Heart right ventricle (tissue), 16 donors: ENCODE measurements at regions not wholly inside any gene's neighbourhood (a gene's known extent, or its start where the extent isn't known, plus 50 kb on each side); places are given as distances from the start of the nearest gene placed in this dataset.

Source experiments
- ATAC-seq, 8 donors: fragments of 200-7000 bp; cut with Tn5 transposase; one replicate each; pipeline ENCODE4 v1.9.1; 2020; ENCODE audit warnings: mild to moderate bottlenecking in 8 of 8, moderate library complexity in 8 of 8, moderate number of reproducible peaks in 1 of 8
- DNase-seq, 2 donors: peaks; one replicate each; pipeline ENCODE4 v3.0.0-alpha.2; 2020
- H3K27ac ChIP-seq, 10 donors: fragments of 200-600 bp; sonication (generic) in 2 of 10; one replicate each; pipeline versions ENCODE4 v1.5.0 to v1.8.0; 2020 to 2022; ENCODE audit warnings: mild to moderate bottlenecking in 3 of 10
- H3K27me3 ChIP-seq, 7 donors: fragments of 200-600 bp; one replicate each; pipeline ENCODE4 v1.8.0; 2021 to 2022; ENCODE audit warnings: mild to moderate bottlenecking in 2 of 7
- H3K36me3 ChIP-seq, 9 donors: fragments of 200-600 bp; sonication (generic) in 1 of 9; one replicate each; pipeline versions ENCODE4 v1.5.0 to v1.8.0; 2020 to 2022; ENCODE audit warnings: mild to moderate bottlenecking in 2 of 9
- H3K4me1 ChIP-seq, 9 donors: fragments of 200-600 bp; sonication (generic) in 1 of 9; one replicate each; pipeline versions ENCODE4 v1.5.0 to v1.8.0; 2020 to 2022; ENCODE audit warnings: mild to moderate bottlenecking in 4 of 9
- H3K4me3 ChIP-seq, 10 donors: fragments of 200-600 bp; sonication (generic) in 2 of 10; one replicate each; pipeline versions ENCODE4 v1.5.0 to v1.8.0; 2020 to 2022; ENCODE audit warnings: mild to moderate bottlenecking in 7 of 10, moderate library complexity in 2 of 10
- H3K9me3 ChIP-seq, 11 donors: fragments of 200-600 bp in 10 of 11; sonication (generic) in 2 of 11; one replicate each; pipeline versions ENCODE4 v1.5.0 to v1.8.0; 2013 to 2022; ENCODE audit warnings: mild to moderate bottlenecking in 2 of 11, control low read depth in 1 of 11, moderate library complexity in 1 of 11
- WGBS, 2 donors: extraction: QIAGEN DNeasy Blood & Tissue Kit; methylation state at CpG; one replicate each; pipeline ENCODE4 v1.1.7; 2013; ENCODE audit warnings: inconsistent platforms in 1 of 2; 5-methylcytosine and 5-hydroxymethylcytosine counted together
- intact Hi-C, 10 donors: fragments of 100-400 bp; cut with DNase I; formaldehyde crosslinking; loops; one replicate each; pipeline versions ENCODE4 v1.11.1 to v1.14.2; 2022
- TF ChIP-seq, protein P1 (sequence below), 9 donors: fragments of 200-600 bp; sonication (generic) in 2 of 9; IDR thresholded peaks; one replicate each; pipeline versions ENCODE4 v1.5.0 to v1.8.0; 2021 to 2022; ENCODE audit warnings: antibody characterized with exemption in 9 of 9, mild to moderate bottlenecking in 5 of 9, moderate library complexity in 1 of 9
- donor health status: Arrhythmogenic right ventricular cardiomyopathy.
- donor health status: ischemic (EF 13 %, LVEDD 7.1; RV severe dilation, severe dysfunction).
- donor health status: healthy with polysubstance abuse.
- donor health status: DM: no; HTN: yes; CAD: no.
- donor health status: DM: no; HTN: no; CAD: no.
- donor health status: ischemic (EF 25% LVEDD 6.9; RV normal size, moderate dysfunction).
- donor health status: ischemic (EF 25% LVEDD 5.7; RV mildly dilated, moderate dysfunction).
- donor health status: healthy.
- donor health status: DM: yes; HTN: yes; CAD: no.
- donor health status: Ischemic cardiomyopathy.
- donor health status: ischemic (EF 35%, LVEDD 5.7; RV mildly dilated, moderate dysfunction).
- donor health status: nonischemic (EF 11% LVEDD 7.7; RV severe dilation, severe dysfunction).
- donor health status: DM: yes; HTN: yes; CAD: no.
- donor health status: PGD.
- donor health status: ischemic (EF 29% LVEDD 5.4; RV normal size, mild dysfunction).
- donor health status: nonischemic (EF 23%, LVEDD 6.1; RV moderate dilation, normal function).

DNA sequence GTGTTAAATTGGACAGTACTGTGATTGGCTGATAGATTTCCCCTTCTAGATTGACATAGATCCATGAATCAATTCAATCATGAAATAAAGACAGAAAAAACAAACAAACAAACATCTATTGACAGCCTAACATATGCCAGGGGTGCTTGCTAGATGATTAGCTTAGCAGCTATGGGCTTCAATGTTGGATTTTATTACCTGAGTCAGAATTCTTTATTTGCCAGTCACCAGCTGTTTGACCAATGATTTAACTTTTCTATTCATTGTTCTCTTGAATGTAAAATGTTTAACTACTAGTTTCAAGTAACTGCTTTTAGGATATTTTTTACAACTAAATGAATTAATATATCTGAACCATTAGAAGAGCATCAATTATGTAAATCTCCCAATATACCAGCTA, 901.3 kb upstream of the CITED2 start:
- no peak overlapping the region for H3K27ac ChIP-seq
- H3K9me3 ChIP-seq, result no peaks in the 10 kb centered on the region
- intact Hi-C loops, result no loop called here
- no peak overlapping the region for H3K4me3 ChIP-seq
- DNase-seq, result no peak
- H3K36me3 ChIP-seq, result no peaks in the 10 kb centered on the region
- H3K27me3 ChIP-seq, result no peaks in the 10 kb centered on the region
- H3K4me1 ChIP-seq, result peaks cover 0 to 12% (median 8%) of the 10 kb centered on the region in 9 donors
- ATAC-seq, result no peak
- TF ChIP-seq, protein P1, sequence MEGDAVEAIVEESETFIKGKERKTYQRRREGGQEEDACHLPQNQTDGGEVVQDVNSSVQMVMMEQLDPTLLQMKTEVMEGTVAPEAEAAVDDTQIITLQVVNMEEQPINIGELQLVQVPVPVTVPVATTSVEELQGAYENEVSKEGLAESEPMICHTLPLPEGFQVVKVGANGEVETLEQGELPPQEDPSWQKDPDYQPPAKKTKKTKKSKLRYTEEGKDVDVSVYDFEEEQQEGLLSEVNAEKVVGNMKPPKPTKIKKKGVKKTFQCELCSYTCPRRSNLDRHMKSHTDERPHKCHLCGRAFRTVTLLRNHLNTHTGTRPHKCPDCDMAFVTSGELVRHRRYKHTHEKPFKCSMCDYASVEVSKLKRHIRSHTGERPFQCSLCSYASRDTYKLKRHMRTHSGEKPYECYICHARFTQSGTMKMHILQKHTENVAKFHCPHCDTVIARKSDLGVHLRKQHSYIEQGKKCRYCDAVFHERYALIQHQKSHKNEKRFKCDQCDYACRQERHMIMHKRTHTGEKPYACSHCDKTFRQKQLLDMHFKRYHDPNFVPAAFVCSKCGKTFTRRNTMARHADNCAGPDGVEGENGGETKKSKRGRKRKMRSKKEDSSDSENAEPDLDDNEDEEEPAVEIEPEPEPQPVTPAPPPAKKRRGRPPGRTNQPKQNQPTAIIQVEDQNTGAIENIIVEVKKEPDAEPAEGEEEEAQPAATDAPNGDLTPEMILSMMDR (IDR thresholded peaks at IDR 0.05), result no peak

DNA sequence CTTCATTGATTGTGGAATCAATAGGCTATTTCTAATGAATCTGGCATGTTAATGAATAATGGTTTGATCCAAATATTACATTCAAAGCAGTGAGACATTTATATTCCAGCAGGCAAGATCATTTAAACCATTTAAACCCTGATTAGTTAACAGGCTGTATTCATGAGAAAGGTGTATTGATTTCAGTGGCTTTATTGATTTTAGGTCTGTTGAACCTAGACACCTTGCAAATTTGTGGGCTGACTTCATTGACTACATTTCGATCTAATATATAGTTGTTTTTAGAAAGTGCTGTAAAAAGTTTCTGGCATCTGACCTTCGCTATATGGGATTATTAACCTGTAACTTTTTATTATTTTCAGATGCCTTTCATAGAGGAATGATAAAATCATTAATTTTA, 900.1 kb upstream of the CITED2 start:
- ATAC-seq, result no peak
- 97 to 99% methylated on average over 2 of the region's 2 CpGs for WGBS, 2 donors
- Histone ChIP-seq H3K36me3 (no peaks in the 10 kb centered on the region), H3K27ac (no peak overlapping the region), H3K4me3 (no peak overlapping the region), H3K27me3 (no peaks in the 10 kb centered on the region), H3K9me3 (no peaks in the 10 kb centered on the region), H3K4me1 (peaks cover 0 to 19% (median 8%) of the 10 kb centered on the region in 9 donors)
- TF ChIP-seq, protein P1 (IDR thresholded peaks at IDR 0.05), result no peak
- intact Hi-C loops, result no loop called here
- DNase-seq, result no peak

DNA sequence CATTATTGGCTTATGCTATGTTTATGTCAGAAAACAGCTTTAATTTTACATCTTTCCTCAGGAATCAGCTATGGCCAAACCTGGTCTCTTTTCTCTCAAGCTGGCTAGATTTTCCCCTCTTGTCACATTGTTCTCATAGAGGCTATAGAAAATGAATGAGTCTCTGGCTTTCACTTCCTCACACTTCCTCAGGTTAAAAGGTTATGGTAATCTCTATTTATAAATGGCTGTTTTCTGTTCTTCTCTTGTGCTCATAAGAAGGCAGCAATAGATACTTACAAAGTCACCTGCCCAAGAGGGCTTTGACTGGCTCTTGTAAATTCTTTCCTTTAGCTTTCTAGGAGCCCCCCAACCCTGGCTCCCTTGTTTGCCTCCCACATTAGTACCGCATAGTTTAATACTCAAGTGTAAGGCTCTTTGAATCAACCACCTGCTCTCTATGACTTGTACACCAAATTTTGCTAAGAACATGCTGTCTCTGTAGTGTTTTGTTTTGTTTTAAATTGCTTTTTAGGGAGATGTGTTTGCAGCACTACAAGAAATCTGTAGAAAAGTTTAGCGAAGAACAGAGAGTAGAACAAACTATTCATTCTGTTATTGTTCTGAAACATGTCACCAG, 897.4 kb upstream of the CITED2 start:
- Histone ChIP-seq H3K27ac (no peak overlapping the region), H3K9me3 (peaks cover 0 to 14% (median 0%) of the 10 kb centered on the region in 11 donors), H3K4me3 (no peak overlapping the region), H3K4me1 (peaks cover 0 to 20% (median 8%) of the 10 kb centered on the region in 9 donors), H3K27me3 (no peaks in the 10 kb centered on the region), H3K36me3 (no peaks in the 10 kb centered on the region)
- DNase-seq (no peak), ATAC-seq (peak in 1 of 8 donors; percentile 53)
- intact Hi-C loops, result no loop called here
- 67 to 78% methylated on average over 2 of the region's 2 CpGs for WGBS, 2 donors
- TF ChIP-seq, protein P1 (IDR thresholded peaks at IDR 0.05), result no peak

DNA sequence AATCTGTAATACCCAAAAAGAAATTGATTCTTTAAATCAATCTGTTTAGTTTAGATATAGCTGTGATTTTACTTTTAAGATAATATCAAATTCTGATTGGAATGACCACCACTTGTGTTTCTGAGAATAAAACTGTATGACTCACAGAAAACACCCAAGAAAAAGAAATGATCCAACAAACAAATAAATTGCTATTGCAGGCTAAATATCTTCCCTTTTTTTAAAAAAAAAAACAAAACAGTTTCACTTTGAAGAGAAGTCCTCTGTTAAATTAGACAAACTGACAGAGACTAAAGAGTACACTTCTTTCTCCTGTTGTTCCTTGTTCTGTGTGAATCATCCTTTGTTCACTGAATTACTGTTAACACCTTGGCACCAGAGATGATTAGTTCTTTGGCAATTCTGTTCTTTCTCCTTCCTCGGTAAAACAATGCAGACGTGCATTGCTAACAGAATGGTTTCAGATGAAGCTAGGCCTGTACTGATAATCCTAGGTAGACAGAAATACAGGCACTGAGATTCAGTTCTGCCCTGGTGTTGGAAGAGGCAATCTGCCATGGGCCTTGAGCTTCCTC, 895.2 kb upstream of the CITED2 start:
- H3K36me3 ChIP-seq, result no peaks in the 10 kb centered on the region
- TF ChIP-seq, protein P1 (IDR thresholded peaks at IDR 0.05), result no peak
- H3K4me1 ChIP-seq, result peaks cover 0 to 20% (median 8%) of the 10 kb centered on the region in 9 donors
- 40 to 47% methylated on average over 2 of the region's 2 CpGs for WGBS, 2 donors
- peaks cover 0 to 14% (median 0%) of the 10 kb centered on the region in 11 donors for H3K9me3 ChIP-seq
- DNase-seq (no peak), ATAC-seq (no peak)
- H3K4me3 ChIP-seq, result no peak overlapping the region
- H3K27ac ChIP-seq, result peak overlapping the region in 1 of 10 donors; percentile 57
- no peaks in the 10 kb centered on the region for H3K27me3 ChIP-seq
- intact Hi-C loops, result no loop called here
